ENCODE measurements at regions not wholly inside any gene's neighbourhood (a gene's known extent, or its start where the extent isn't known, plus 50 kb on each side); places are given as distances from the start of the nearest gene placed in this dataset.

DNA sequence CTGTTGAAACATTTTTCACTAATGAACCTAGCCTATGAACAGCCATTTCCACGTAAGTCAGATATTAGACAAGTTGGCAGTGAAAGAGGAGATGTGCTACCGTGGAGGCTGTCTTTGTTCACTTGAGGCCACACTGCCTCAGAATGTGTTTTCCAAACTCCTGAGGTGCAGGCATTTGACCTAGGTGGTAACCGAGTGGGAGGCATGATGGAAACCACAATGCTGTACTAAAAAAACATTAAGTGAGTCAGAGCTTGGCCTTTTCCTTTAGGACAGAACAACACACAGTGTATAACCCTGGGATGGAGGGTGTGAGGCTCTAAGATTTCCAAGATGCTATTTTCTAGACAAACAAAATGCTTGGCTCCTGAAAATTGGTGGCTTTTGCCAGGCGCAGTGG lies 406.3 kb downstream of the SOX2 start:
- Histone ChIP-seq H3K27ac (ENCODE audit: insufficient read depth, low read depth, low read length) (no peak overlapping the region), H4K20me1 (replicated peaks; ENCODE audit: control insufficient read depth, extremely low read depth, insufficient read depth, low read length) (no peaks in the 10 kb centered on the region), H3K4me1 (ENCODE audit: control insufficient read depth, extremely low read depth, insufficient read depth, low read length) (no peaks in the 10 kb centered on the region), H3K4me2 (ENCODE audit: insufficient read depth, low read length) (no peak overlapping the region), H2AFZ (ENCODE audit: low read depth, low read length) (no peak overlapping the region), H3K9ac (replicated peaks; ENCODE audit: extremely low read depth, insufficient read depth, low read length) (no peak overlapping the region), H3K9me1 (replicated peaks; ENCODE audit: control insufficient read depth, extremely low read depth, insufficient read depth, low read length) (no peaks in the 10 kb centered on the region), H3K27me3 (ENCODE audit: control insufficient read depth in 2 of 2, insufficient read depth in 2 of 2, low read length in 2 of 2) (no peaks in the 10 kb centered on the region), H3K36me3 (ENCODE audit: control insufficient read depth in 2 of 2, extremely low read depth in 1 of 2, insufficient read depth in 2 of 2, low read length in 2 of 2) (no peaks in the 10 kb centered on the region), H3K79me2 (ENCODE audit: control insufficient read depth, insufficient read depth, low read length) (no peaks in the 10 kb centered on the region), H3K9me3 (replicated peaks; ENCODE audit: control insufficient read depth, insufficient read depth, low read length) (no peaks in the 10 kb centered on the region), H3K4me3 (replicated peaks in 1 of 3; ENCODE audit: insufficient read depth in 1 of 3, low read depth in 1 of 3, low read length in 3 of 3) (no peak overlapping the region)
- POLR2A ChIA-PET = no interaction called here
- TF ChIP-seq, protein P1, sequence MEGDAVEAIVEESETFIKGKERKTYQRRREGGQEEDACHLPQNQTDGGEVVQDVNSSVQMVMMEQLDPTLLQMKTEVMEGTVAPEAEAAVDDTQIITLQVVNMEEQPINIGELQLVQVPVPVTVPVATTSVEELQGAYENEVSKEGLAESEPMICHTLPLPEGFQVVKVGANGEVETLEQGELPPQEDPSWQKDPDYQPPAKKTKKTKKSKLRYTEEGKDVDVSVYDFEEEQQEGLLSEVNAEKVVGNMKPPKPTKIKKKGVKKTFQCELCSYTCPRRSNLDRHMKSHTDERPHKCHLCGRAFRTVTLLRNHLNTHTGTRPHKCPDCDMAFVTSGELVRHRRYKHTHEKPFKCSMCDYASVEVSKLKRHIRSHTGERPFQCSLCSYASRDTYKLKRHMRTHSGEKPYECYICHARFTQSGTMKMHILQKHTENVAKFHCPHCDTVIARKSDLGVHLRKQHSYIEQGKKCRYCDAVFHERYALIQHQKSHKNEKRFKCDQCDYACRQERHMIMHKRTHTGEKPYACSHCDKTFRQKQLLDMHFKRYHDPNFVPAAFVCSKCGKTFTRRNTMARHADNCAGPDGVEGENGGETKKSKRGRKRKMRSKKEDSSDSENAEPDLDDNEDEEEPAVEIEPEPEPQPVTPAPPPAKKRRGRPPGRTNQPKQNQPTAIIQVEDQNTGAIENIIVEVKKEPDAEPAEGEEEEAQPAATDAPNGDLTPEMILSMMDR (IDR thresholded peaks at IDR 0.05; ENCODE audit: extremely low read depth in 1 of 2, insufficient read depth in 1 of 2, low read depth in 1 of 2, low read length in 2 of 2) = no peak
- TF ChIP-seq EZH2 (IDR thresholded peaks at IDR 0.05; ENCODE audit: borderline replicate concordance, low read depth, low read length, severe bottlenecking) (no peak), JUN (IDR thresholded peaks at IDR 0.05; ENCODE audit: borderline replicate concordance, insufficient read depth, insufficient read length, low read depth) (no peak), FOS (IDR thresholded peaks at IDR 0.05; ENCODE audit: borderline replicate concordance, insufficient read depth, low read length) (peak; percentile 33)
- TF ChIP-seq, protein P2, sequence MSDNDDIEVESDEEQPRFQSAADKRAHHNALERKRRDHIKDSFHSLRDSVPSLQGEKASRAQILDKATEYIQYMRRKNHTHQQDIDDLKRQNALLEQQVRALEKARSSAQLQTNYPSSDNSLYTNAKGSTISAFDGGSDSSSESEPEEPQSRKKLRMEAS (IDR thresholded peaks at IDR 0.05; ENCODE audit: insufficient read depth, insufficient read length) = no peak
- FAIRE-seq (no peak), DNase-seq (ENCODE audit: low read depth, low spot score) (no peak)
- CTCF ChIA-PET = no interaction called here
- BruUV-seq (replicated peaks) = no TSS peak
- dilution Hi-C loops (cut with MboI; ENCODE audit: extremely low pct_ligation_motif_present, low sequenced_read_pairs) = no loop called here
- intact Hi-C loops (cut with micrococcal nuclease) = no loop called here

DNA sequence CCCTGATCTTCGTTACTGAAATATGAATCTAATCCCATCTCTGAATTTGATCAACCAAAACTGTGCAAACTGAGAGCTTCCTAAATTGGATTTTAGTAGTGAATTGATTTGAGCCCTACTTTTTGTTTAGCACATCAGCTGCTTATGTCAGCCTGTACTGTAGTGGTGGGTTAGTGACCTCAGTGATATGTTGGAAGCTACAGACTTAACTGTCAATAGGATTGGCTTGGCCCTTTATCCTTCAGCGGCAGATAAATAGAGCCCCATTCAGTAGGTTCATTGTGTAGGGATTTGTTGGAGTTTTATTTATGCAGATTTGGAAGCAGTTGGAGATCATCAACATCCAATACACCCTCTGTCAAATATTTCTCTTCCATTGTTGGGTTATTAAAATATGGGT lies 409.7 kb downstream of the SOX2 start:
- H3K4me1 ChIP-seq (ENCODE audit: control insufficient read depth, extremely low read depth, insufficient read depth, low read length) = no peaks in the 10 kb centered on the region
- no peaks in the 10 kb centered on the region for H3K27me3 ChIP-seq (ENCODE audit: control insufficient read depth in 2 of 2, insufficient read depth in 2 of 2, low read length in 2 of 2)
- ChIA-PET CTCF (interaction anchor here (0.7 to 1.9 kb wide), 2 partner anchors 8 to 17 kb away, joined by 3 to 4 read pairs; no protein-coding TSS in a partner anchor), POLR2A (no interaction called here)
- no peaks in the 10 kb centered on the region for H3K9me1 ChIP-seq (replicated peaks; ENCODE audit: control insufficient read depth, extremely low read depth, insufficient read depth, low read length)
- no peak overlapping the region for H3K4me3 ChIP-seq (replicated peaks in 1 of 3; ENCODE audit: insufficient read depth in 1 of 3, low read depth in 1 of 3, low read length in 3 of 3)
- DNase-seq (ENCODE audit: low read depth, low spot score) (no peak), FAIRE-seq (no peak)
- intact Hi-C loops (cut with micrococcal nuclease) = no loop called here
- no peak overlapping the region for H3K27ac ChIP-seq (ENCODE audit: insufficient read depth, low read depth, low read length)
- TF ChIP-seq EZH2 (IDR thresholded peaks at IDR 0.05; ENCODE audit: borderline replicate concordance, low read depth, low read length, severe bottlenecking) (no peak), GATA2 (IDR thresholded peaks at IDR 0.05; ENCODE audit: insufficient read depth, insufficient read length, low read depth, low read length) (no peak), MYC (IDR thresholded peaks at IDR 0.05; ENCODE audit: low read depth, low read length) (no peak), FOS (IDR thresholded peaks at IDR 0.05; ENCODE audit: borderline replicate concordance, insufficient read depth, low read length) (no peak)
- TF ChIP-seq, protein P2 (IDR thresholded peaks at IDR 0.05; ENCODE audit: insufficient read depth, insufficient read length) = no peak
- no peaks in the 10 kb centered on the region for H3K36me3 ChIP-seq (ENCODE audit: control insufficient read depth in 2 of 2, extremely low read depth in 1 of 2, insufficient read depth in 2 of 2, low read length in 2 of 2)
- H3K9me3 ChIP-seq (replicated peaks; ENCODE audit: control insufficient read depth, insufficient read depth, low read length) = no peaks in the 10 kb centered on the region
- H3K9ac ChIP-seq (replicated peaks; ENCODE audit: extremely low read depth, insufficient read depth, low read length) = no peak overlapping the region
- no peaks in the 10 kb centered on the region for H4K20me1 ChIP-seq (replicated peaks; ENCODE audit: control insufficient read depth, extremely low read depth, insufficient read depth, low read length)
- BruUV-seq (replicated peaks) = no TSS peak
- no peaks in the 10 kb centered on the region for H3K79me2 ChIP-seq (ENCODE audit: control insufficient read depth, insufficient read depth, low read length)
- dilution Hi-C loops (cut with MboI; ENCODE audit: extremely low pct_ligation_motif_present, low sequenced_read_pairs) = no loop called here
- H3K4me2 ChIP-seq (ENCODE audit: insufficient read depth, low read length) = no peak overlapping the region
- H2AFZ ChIP-seq (ENCODE audit: low read depth, low read length) = no peak overlapping the region
